ENCODE measurements at regions not wholly inside any gene's neighbourhood (a gene's known extent, or its start where the extent isn't known, plus 50 kb on each side); places are given as distances from the start of the nearest gene placed in this dataset.
A peak's percentile ranks its signal among the peaks of the same experiment; 100 is the strongest.

DNA sequence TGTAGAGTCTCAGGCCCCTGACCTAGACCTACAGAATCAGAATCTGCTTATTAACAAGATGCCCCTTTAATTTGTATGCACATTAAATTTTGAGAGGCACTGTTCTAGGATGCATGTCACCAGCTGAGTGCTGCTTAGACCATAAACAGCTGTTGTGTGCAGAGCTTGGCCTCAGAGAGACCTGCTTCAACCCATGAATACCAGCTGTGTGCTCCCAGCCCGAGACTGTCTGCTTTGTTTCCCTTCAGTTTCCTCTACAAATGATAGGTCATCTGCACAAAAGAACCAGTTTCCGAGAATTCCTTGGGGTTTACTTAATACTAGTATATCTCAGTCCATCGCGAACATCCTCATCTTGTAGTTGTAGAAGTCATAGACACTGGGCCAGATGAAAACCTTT, 158.5 kb upstream of the PFN2 start:
- H3K27me3 ChIP-seq (replicated peaks in 1 of 4; ENCODE audit: control insufficient read depth in 3 of 4, extremely low read depth in 1 of 4, insufficient read depth in 3 of 4, low read length in 3 of 4): no peaks in the 10 kb centered on the region
- H4K5ac ChIP-seq (ENCODE audit: insufficient read length, low read depth, low read length): no peak overlapping the region
- no peak overlapping the region for H3K56ac ChIP-seq (replicated peaks; ENCODE audit: insufficient read length, low read depth, low read length)
- WGBS, 2 experiments (ENCODE audit: extremely low coverage in 1 of 2, insufficient coverage in 1 of 2, insufficient read length in 1 of 2, insufficient replicate concordance in 2 of 2, low coverage in 1 of 2, low lambda C conversion rate in 2 of 2, missing lambda C conversion rate in 1 of 2): 93% methylated on average over 4 of the region's 4 CpGs; no CpG with 5 or more reads in 1 of the 2 experiments
- H3K14ac ChIP-seq (ENCODE audit: insufficient read length): no peak overlapping the region
- H3K18ac ChIP-seq (ENCODE audit: extremely low read depth, low read length): no peak overlapping the region
- ChIA-PET POLR2A (ENCODE audit: partially characterized antibody) (interaction anchor here (1.2 kb wide), 1 partner anchor 22 kb away, joined by 4 read pairs; no protein-coding TSS in a partner anchor), CTCF (ENCODE audit: partially characterized antibody) (interaction anchor here (0.6 to 1.5 kb wide), 4 partner anchors 9 to 1147 kb away, joined by 3 to 5 read pairs (median 3); no protein-coding TSS in a partner anchor)
- H4K91ac ChIP-seq (replicated peaks; ENCODE audit: insufficient read length, low read length): peak overlapping the region; percentile 85
- DNase-seq (ENCODE audit: low read depth in 1 of 2, low spot score in 2 of 2): no peak
- no peak overlapping the region for H2AK5ac ChIP-seq (ENCODE audit: low read depth, low read length)
- peaks cover 10 to 16% (median 13%) of the 10 kb centered on the region in 4 experiments; a peak in 6 of 7 replicates for H3K4me1 ChIP-seq (replicated peaks in 1 of 4; ENCODE audit: control insufficient read depth in 3 of 4, insufficient read depth in 4 of 4, low read length in 3 of 4)
- no peaks in the 10 kb centered on the region for H3K9me3 ChIP-seq (ENCODE audit: insufficient read depth in 2 of 2, low read depth in 1 of 2, low read length in 1 of 2)
- no peak for FAIRE-seq
- H2BK5ac ChIP-seq (ENCODE audit: low read depth, low read length): no peak overlapping the region
- no peak overlapping the region; a peak in 1 of 4 replicates for H3K4me2 ChIP-seq (ENCODE audit: insufficient read depth in 1 of 2, low read depth in 2 of 2, low read length in 2 of 2)
- H3K4me3 ChIP-seq (ENCODE audit: extremely low read depth in 1 of 4, insufficient read depth in 2 of 4, low read depth in 3 of 4, low read length in 4 of 4): no peak overlapping the region
- H3K23me2 ChIP-seq (ENCODE audit: low read depth, low read length): no peaks in the 10 kb centered on the region
- no peak overlapping the region for H3K27ac ChIP-seq (ENCODE audit: low read depth, low read length)
- H4K20me1 ChIP-seq (replicated peaks in 1 of 2; ENCODE audit: control insufficient read depth in 1 of 2, insufficient read depth in 2 of 2, low read length in 2 of 2): no peaks in the 10 kb centered on the region
- H2AFZ ChIP-seq (ENCODE audit: low read length): no peak overlapping the region
- H3K79me1 ChIP-seq (ENCODE audit: low read depth, low read length): no peaks in the 10 kb centered on the region
- H3K9ac ChIP-seq (replicated peaks in 1 of 4; ENCODE audit: extremely low read depth in 1 of 4, low read depth in 3 of 4, low read length in 3 of 4): no peak overlapping the region
- no peaks in the 10 kb centered on the region for H3K36me3 ChIP-seq (ENCODE audit: control insufficient read depth in 2 of 4, insufficient read depth in 4 of 4, low read length in 3 of 4)
- H2BK120ac ChIP-seq (replicated peaks; ENCODE audit: low read depth, low read length): peak overlapping the region; percentile 27
- no peak overlapping the region for H2BK12ac ChIP-seq (ENCODE audit: low read depth, low read length)
- H3K23ac ChIP-seq (ENCODE audit: insufficient read length): no peak overlapping the region
- H2BK20ac ChIP-seq (ENCODE audit: low read length): no peak overlapping the region
- H4K8ac ChIP-seq (ENCODE audit: extremely low read depth, insufficient read depth, low read length): no peak overlapping the region
- no peaks in the 10 kb centered on the region for H3K79me2 ChIP-seq (ENCODE audit: control insufficient read depth in 1 of 2, insufficient read depth in 2 of 2, low read length in 2 of 2)
- H2BK15ac ChIP-seq (ENCODE audit: low read length): no peak overlapping the region
- H3K4ac ChIP-seq (replicated peaks; ENCODE audit: insufficient read length, low read depth, low read length): no peak overlapping the region
- no peak for TF ChIP-seq POU5F1 (IDR thresholded peaks at IDR 0.05; ENCODE audit: low read depth, low read length)
- TF ChIP-seq JUN (IDR thresholded peaks at IDR 0.05; ENCODE audit: low read depth, low read length): no peak
- no peak for TF ChIP-seq ZNF274 (IDR thresholded peaks at IDR 0.05; ENCODE audit: borderline replicate concordance, extremely low read depth, low read length)
- TF ChIP-seq RXRA (IDR thresholded peaks at IDR 0.05; ENCODE audit: insufficient read depth, low read depth, low read length): no peak
- no peak for TF ChIP-seq SP4 (IDR thresholded peaks at IDR 0.05; ENCODE audit: low read length)
- TF ChIP-seq CTBP2 (IDR thresholded peaks at IDR 0.05; ENCODE audit: borderline replicate concordance, insufficient read depth, insufficient read length, low read length): no peak
- TF ChIP-seq SUZ12 (IDR thresholded peaks at IDR 0.05; ENCODE audit: low read length): no peak
- no peak for TF ChIP-seq KDM4A (IDR thresholded peaks at IDR 0.05; ENCODE audit: low read depth, low read length, severe bottlenecking)
- no peak for TF ChIP-seq CTCF (IDR thresholded peaks at IDR 0.05; ENCODE audit: control extremely low read depth in 1 of 3, insufficient read depth in 1 of 3, low read depth in 1 of 3, low read length in 3 of 3)
- no peak for TF ChIP-seq CEBPB (IDR thresholded peaks at IDR 0.05; ENCODE audit: low read depth, low read length)
- TF ChIP-seq CHD2 (IDR thresholded peaks at IDR 0.05; ENCODE audit: low read length): no peak
- TF ChIP-seq PHF8 (conservative IDR thresholded peaks at IDR 0.05; ENCODE audit: low read depth, low read length): no peak
